22Rv1 (cell line): ENCODE measurements at regions not wholly inside any gene's neighbourhood (a gene's known extent, or its start where the extent isn't known, plus 50 kb on each side); places are given as distances from the start of the nearest gene placed in this dataset.
"Not testable (repeated sequence)": the region's sequence is repeated elsewhere in the genome, so short reads cannot be mapped to it uniquely, and the experiment has no call there.

Experiments used
- H3K27ac ChIP-seq: fragments of 450-650 bp; 2 replicates; pipeline ENCODE4 v1.5.1; 2017
- ZFX ChIP-seq: fragments of 450-650 bp; IDR thresholded peaks from 2 replicates; pipeline ENCODE4 v1.6.1; 2017; ENCODE audit warnings: antibody characterized with exemption, borderline replicate concordance
- TF ChIP-seq, protein P1 (sequence below): fragments of 450-650 bp; IDR thresholded peaks from 2 replicates; pipeline ENCODE4 v1.5.1; 2017; ENCODE audit warnings: mild to moderate bottlenecking

DNA sequence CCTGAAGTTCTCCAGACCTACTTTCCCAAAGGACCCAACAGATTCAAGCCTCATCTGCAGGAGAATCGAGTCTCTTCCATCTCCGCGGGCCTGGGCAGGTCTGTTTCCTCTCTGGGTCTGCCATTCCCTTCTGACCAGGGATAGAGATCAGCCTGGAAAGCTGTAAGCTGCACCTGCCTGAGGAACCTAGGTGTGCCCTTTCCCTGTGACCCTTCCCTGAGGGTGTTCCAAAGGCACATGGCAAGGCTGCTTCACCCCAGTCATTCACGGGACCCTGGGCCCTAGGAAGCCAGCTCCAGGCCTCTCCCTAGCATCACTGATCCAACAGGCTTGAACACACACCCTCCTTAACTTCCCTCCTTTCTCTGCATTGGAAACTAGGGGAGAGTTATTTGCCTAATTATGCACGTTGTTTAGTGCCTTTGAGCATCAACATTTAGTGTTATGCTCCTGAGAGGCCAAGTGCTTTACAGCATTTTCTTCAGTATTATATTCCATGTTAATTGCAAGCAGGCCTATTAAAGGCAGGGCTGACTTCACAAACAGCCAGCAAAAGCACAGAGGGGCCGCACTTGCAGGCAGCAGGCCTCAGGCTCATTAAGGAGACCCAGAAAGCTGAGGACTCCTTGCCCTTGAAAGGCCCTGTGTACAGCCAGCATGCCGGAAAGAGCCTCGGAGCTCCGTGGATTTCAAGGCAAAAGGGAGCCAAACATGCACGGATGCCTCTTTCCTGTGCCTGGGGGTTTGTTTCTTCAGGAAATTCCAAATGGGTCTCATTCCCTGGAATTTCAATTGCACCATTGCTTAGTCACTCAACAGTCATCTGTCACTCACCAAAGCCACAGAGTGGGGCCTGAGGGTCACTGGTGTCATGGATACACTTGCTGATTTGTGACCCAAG lies 91.0 kb upstream of the FAM20C start:
- TF ChIP-seq ZFX, result no peak
- TF ChIP-seq, protein P1, sequence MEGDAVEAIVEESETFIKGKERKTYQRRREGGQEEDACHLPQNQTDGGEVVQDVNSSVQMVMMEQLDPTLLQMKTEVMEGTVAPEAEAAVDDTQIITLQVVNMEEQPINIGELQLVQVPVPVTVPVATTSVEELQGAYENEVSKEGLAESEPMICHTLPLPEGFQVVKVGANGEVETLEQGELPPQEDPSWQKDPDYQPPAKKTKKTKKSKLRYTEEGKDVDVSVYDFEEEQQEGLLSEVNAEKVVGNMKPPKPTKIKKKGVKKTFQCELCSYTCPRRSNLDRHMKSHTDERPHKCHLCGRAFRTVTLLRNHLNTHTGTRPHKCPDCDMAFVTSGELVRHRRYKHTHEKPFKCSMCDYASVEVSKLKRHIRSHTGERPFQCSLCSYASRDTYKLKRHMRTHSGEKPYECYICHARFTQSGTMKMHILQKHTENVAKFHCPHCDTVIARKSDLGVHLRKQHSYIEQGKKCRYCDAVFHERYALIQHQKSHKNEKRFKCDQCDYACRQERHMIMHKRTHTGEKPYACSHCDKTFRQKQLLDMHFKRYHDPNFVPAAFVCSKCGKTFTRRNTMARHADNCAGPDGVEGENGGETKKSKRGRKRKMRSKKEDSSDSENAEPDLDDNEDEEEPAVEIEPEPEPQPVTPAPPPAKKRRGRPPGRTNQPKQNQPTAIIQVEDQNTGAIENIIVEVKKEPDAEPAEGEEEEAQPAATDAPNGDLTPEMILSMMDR, result no peak
- no peak overlapping the region for H3K27ac ChIP-seq

DNA sequence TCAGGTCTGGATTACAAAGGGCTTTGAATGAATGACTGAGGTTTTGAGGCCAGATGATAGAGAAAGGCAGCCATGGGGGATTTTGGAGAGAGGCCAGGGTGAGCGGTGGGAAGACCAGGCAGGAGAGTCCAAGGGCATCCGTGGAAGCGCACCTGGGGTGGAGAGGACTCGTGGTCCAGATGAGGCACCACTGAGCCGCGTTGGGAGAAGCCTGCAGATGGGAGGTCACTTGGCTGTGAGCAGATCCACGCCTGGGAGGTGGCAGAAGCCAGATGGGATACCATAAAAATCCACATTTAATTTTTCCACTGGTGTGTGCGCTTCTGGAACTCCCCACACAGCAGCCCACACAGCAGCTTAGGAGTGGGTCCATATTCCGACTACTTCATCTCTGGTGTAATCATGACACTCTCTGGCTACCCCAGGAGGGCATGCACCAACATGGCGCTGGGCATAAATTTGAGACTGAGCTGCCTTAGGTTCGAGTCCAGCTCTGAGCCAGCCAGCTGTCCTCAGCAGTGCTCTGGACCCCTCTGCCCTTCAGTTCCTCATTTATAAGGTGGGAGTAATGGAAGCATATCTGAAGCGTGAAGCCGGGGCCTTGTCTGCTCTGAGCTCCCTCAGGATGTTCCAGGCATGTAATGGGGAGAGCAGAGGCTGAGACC lies 90.2 kb upstream of the FAM20C start:
- no peak for TF ChIP-seq ZFX
- no peak overlapping the region for H3K27ac ChIP-seq

DNA sequence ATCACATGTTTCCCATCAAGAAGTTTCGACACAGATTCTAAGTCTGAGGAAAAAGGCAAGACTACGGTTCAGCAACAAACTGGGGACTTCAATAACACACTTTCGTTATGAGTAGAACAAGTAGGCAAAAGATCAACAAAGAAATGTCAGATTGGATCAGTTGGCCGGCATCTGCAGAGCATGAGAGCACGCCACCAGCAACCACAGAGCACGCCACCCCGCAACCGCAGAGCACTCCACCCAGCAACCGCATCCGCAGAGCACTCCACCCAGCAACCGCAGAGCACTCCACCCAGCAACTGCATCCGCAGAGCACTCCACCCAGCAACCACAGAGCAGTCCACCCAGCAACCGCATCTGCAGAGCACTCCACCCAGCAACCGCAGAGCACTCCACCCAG lies 89.7 kb upstream of the FAM20C start:
- TF ChIP-seq, protein P1, result no peak
- no peak for TF ChIP-seq ZFX
- no peak overlapping the region for H3K27ac ChIP-seq

DNA sequence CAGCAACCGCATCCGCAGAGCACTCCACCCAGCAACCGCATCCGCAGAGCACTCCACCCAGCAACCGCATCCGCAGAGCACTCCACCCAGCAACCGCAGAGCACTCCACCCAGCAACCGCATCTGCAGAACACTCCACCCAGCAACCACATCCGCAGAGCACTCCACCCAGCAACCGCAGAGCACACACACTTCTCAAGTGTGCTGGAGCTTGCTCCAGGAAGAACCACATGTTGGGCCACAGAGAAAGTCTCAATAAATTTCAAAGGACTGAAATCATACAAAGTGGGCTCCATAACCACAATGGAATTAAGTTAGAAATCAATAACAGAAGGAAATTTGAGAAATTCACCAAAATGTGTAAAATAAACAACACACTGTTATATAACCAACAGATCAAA lies 88.4 kb upstream of the FAM20C start:
- H3K27ac ChIP-seq, result not testable (repeated sequence)

DNA sequence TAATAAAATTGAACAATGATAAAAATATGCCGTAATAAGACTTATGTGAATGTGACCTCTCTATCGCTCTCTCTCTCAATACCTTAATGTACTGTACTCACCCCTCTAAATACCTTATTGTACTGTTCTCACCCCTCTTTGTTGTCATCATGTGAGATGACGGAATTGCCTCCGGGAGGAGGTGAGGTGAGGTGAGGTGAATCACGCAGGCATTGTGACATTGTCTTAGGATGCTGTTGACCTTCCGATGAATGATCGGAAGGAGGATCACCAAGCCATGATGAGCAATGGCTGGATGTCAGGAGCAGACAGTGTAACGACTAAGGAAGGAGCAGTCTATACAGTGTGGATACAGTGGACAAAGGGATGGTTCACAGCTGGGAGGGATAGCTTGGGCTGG lies 87.4 kb upstream of the FAM20C start:
- H3K27ac ChIP-seq, result no peak overlapping the region
- TF ChIP-seq, protein P1, result no peak
- TF ChIP-seq ZFX, result no peak

DNA sequence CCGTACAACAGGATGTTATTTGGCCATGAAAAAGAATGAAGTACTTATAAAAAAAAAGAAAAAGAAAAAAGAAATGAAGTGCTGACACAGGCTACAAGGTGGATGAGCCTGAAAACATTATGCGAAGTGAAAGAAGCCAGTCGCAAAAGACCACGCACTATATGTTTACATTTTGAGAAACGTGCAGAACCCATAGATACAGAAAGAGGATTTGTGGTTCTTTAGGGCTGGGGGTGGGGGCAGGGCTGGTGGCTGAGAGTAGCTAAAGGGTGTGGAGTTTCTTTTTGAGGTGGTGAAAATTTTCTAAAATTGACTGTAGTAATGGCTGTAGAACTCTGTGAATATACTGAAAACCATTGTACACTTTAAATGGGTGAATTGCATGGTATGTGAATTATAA lies 86.0 kb upstream of the FAM20C start:
- no peak overlapping the region for H3K27ac ChIP-seq
- TF ChIP-seq, protein P1, result no peak
- no peak for TF ChIP-seq ZFX

DNA sequence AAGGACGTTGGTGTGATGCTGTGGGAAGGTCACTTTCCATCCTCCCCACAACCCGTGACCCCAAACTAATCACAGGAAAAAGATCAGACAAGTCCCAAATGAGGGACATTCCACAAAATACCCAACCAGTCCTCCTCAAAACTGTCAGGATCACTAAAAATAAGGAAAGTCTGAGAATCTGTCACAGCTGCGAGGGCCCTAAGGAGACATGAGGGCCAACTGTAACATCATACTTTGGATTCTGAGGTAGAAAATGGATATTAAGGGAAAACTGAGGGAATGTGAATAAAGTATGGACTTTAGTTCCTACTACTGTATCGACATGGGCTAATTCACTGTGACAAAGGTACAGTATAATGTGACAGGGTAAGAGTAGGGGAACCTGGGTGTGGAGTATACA lies 85.1 kb upstream of the FAM20C start:
- TF ChIP-seq, protein P1, result no peak
- TF ChIP-seq ZFX, result no peak
- no peak overlapping the region for H3K27ac ChIP-seq

DNA sequence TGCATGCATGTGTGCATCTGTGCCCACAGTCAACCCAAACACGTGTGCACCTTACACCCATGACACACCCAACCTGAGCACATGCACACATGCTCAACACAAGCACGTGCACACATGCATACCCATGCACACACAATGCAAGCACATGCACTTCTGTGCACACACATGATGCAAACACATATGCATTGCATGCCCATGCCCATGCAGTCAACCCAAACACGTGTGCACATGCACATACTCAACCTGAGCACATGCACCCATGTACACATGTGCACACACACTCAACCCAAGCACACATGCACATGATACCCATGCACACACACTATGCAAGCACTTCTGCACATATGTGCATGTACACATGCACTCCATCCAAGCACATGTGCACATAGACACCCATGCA lies 84.5 kb upstream of the FAM20C start:
- no peak for TF ChIP-seq ZFX
- TF ChIP-seq, protein P1, result no peak
- no peak overlapping the region for H3K27ac ChIP-seq
